HG03175 (cell line): ENCODE measurements at regions not wholly inside any gene's neighbourhood (a gene's known extent, or its start where the extent isn't known, plus 50 kb on each side); places are given as distances from the start of the nearest gene placed in this dataset.
"Not testable (repeated sequence)": the region's sequence is repeated elsewhere in the genome, so short reads cannot be mapped to it uniquely, and the experiment has no call there.

Experiments used
- ATAC-seq: cut with Tn5 transposase; IDR thresholded peaks from one replicate; pipeline ENCODE4 v1.9.1; 2021; ENCODE audit warnings: mild to moderate bottlenecking, moderate library complexity; ENCODE audit not compliant: unreplicated experiment

DNA sequence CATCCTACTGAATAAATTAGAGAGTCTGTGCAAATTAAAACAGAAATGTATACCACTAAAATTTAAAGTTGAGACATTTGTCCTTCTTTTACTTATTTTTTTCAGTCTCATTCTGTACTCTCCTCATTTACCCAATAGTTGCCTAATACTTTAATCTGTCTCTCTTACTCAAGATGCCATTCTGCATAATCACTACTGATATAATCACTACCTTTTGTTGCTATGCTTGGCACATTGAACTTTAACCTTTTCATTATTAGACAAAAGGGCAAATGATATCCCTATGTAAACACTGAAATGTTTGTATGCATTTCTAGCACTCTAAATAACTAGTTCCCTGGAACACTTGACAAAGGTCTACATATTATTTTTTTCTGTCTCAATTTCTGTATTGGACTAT, 1108.3 kb upstream of the FLRT2 start:
- no peak for ATAC-seq

DNA sequence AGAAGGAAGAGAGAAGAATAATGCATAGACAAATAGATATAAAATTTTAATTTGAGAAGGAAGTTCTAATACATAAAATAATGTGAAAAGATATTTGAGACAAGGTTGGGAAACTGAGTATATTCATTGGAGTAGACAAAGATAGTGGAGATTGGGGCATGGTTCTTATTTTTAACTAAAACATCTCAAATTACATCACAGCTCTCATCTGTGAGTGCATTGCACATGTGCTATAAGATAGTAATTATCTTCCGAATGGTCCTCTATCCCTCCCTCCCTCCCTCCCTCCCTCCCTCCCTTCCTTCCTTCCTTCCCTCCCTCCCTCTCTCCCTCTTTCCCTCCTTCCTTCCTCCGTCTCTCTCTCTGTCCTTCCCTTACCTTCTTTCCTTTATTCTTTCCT, 1104.0 kb upstream of the FLRT2 start:
- no peak for ATAC-seq

DNA sequence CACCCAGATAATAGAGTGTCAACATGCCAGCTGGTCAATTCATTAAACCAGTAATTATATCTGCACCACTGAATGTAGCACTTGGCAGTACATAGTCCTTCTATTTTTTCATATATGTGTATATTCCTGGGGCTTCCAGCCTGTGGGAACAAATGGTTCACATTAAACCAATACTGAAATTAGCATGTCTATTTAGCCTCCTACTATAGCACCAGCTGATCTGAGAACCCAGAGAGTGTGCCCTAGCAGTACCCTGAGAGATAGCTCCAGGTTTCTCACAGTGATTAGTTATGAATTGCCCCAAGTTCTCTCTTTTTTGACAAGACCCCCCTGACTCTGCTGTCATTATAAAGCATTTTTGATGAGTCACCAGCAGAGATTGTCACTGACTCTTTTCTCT, 1097.3 kb upstream of the FLRT2 start:
- no peak for ATAC-seq

DNA sequence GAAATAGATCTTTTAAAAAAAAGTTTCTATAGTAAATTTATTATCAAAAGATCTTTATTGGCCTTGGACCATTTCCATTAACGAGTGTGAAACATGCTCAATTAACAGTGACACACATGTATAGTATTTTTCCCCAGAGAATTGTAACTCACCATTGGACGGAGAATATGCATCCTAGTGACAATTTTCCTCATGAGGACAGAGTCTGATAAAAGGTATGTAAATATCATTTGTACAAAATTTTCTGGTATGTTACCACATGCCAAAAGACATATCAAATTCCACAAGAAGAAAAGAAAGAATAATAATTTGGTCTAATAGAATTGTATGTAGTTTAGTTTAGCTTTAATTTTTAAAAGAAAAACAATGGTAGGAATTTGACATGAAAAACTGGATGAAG, 1096.0 kb upstream of the FLRT2 start:
- no peak for ATAC-seq

DNA sequence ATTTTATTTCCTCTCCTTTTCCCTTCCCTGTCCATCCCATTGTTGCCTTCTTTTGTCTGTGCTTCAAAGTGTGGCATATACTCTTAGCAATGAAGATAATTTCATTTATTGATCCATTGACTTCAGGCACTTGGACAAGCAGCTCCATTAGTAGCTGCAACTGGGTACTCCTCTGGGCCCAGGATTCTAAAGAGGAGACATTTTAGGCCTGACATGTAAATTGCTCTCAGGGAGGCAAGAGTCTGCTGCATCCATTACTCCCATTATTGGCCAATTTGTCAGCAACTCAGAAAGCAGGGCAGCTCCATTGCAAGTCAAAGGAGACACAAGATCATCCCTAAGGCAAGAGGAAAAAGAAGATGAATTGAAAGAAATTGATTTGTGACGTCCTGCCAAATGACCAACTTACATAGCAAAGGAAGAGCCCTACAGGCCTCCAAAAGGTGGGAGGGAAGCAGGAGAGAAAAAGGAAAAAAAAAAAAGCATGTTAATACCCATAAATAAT, 1094.1 kb upstream of the FLRT2 start:
- no peak for ATAC-seq

DNA sequence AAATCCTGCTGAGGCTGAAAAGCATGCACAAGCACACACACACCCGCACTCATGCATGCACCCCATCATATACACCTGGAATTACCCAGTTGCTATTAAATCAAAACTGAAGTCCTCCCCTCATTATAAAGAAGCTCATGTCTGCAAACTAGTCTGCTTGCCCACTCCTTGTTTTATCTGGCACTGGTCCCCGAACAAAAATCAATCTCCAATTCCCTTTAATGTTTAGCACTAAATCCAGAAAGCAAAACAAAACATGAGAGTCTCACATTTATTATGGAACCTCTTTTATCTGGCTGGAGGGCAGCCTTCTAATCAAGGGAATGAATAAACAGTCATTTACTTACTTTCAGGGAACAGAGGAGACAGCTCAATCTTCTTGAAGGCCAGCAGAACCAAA, 1093.4 kb upstream of the FLRT2 start:
- no peak for ATAC-seq

DNA sequence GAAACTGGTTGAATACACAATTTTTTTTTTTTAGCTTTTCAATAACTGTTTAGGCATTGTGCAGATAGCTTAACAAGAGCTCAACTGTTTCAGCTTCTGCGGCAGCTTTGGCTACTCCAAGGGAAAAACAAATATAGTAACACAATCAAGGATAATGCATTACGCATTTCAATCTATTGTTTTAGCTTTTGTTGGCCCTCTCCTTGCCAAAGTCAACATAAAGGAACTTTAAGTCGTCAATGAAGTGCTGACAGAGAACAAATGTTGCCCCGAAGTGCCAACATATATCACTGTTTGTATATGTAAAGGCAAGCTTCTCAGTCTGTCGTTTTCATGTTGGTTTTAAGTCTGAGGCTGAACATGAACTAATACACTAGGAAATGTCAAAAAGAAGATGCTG, 1087.4 kb upstream of the FLRT2 start:
- no peak for ATAC-seq

DNA sequence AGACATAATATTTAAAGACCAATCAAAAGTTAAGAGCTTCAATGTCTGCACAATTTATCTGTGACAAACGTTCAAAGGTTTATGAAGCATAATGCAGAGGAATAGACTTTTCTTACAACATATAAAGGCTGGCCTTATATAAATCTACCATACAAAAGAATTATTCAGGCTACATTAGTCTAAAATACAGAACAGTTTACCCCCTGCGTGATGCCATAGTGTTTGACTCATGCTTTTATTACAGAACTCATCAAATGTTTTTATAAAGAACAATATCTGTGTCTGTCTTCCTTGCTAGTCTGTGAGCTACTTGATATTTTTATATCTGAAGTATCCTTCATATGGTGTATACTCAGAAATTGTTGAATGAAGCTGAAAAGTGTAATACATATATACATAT, 1084.5 kb upstream of the FLRT2 start:
- ATAC-seq: no peak

DNA sequence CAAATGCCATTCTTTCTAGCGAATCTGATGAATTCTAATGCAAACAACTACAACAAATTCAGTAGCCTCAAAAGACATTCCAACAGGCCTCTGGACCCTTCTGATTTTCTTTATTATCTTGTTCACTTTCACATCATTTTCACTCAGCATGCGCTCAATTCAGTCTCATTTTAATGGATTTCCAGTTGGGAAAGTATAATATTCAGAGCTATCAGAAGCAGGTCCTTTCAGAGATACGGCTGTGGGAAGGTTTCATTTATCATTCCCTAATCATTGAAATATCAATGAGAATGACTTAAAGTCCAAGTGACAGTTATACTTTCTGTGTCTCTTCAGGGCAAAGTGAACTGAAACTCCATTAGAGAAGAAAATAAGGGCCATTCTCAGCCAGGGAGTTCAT, 1083.7 kb upstream of the FLRT2 start:
- ATAC-seq: no peak

DNA sequence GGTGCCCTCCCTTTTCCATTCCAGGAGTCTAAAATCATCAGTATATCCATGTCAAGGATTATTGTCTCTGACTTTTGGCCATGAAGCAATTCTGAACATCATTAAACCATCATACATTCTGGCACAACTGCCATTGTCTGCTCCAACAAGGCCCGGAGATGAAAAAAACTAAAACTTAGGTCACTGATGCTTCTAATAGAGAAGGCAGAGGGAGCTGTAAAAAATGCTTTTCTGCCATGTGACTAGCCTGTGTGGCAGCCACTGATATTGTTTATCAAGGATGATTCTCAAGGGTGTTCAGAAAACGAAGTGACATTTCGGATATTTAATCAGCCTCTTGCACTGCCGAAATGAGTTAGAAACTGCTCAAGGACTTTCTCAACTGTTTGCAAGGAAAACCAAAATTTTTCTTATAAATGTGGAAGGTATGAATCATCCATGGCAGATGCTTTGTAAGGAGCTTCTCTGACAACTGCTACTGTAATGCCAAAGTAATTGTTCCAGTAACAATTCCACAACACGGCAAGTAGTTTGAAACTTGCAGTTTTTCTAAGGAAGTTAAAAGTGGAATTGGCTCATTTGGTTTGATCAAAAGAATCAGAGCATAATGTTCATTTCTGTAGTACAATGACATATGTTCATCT, 1076.5 kb upstream of the FLRT2 start:
- ATAC-seq: no peak

DNA sequence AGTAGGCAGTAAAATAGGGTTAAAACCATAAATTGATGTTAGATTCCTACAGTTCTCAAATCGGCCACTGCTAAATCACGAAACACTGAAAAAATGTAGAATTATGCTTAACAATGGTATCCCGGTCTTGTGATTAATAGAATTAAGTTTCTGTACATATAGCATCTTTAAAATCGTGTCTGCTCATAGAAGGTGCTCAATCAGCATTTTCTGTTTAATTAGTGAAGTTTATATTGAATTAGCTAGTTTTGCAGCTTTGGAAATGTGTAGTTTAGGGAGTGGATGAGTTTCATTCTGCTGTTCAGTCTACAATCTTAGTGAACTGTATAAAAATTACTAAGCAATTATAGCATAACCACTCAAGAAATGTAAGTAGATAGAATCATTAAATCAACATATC, 1075.8 kb upstream of the FLRT2 start:
- no peak for ATAC-seq

DNA sequence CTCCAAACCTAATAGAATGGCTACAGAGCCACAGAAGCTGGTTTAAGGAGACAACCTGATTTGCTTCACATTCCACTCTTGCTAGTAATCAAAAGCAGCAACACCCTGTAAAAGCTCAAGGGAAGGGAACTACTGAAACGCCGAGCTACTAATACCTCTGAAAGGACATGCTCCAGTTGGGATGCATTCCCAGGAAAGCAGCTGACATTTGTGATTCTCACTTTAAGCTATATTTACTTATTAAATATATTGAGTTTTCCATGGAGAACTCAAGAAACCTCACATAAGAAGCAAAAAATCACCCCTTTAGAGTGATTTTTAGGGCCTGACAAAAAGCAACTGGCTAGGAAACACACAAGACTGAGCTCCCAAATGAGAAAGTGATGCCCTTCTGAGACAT, 1073.0 kb upstream of the FLRT2 start:
- no peak for ATAC-seq

DNA sequence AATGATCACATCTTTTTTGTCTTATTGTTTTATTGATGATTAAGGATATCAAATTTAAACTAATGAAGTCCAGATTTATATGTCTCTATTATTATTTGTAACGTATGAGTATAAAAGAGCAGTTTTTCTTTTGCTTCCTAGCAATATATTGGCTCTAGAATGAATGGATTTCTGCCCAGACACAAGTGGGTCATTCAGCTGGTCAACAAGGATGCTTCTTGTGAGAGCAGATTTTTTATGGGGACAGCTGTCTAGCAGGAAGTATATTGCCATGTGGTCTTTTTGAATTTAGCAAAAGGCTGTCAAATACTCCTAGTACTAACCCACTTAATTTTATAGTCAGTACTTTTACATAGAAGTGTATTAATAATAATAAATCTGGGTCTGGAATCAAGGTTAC, 1071.1 kb upstream of the FLRT2 start:
- no peak for ATAC-seq

DNA sequence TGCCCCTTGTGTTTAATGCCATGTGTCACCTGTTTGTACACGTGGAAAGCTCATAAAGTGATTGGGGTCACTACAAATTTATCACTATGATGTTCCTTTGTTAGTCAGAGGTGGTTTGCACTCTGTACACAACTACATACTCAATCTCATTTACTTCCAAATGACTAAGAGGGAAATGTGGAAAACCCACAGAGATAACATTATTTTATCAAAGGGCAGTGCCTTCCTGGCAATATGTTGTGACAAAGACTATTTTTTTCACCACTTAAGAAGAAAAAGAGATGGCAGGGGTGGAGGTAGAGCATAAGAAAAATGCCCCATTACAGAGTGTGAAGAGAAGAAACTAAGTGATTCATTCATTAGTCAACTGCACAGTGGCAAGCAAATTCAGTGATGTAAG, 1064.1 kb upstream of the FLRT2 start:
- no peak for ATAC-seq

DNA sequence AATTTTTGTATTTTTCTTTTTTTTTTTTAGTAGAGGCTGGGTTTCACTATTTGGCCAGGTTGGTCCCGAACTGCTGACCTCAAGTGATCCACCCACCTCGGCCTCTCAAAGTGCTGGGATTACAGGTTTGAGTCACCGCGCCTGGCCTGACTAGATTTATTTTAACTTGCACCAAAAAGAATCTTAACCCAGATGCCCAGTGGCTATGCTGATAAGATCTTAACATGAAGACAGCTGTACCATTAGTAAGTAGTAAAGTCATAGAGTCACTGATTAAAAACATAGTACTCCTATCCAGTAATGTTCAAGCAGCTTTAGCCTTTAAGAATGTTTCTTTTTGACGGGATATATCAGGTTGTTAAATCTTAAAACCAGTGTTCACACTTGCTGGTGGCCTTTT, 1061.8 kb upstream of the FLRT2 start:
- ATAC-seq: no peak

DNA sequence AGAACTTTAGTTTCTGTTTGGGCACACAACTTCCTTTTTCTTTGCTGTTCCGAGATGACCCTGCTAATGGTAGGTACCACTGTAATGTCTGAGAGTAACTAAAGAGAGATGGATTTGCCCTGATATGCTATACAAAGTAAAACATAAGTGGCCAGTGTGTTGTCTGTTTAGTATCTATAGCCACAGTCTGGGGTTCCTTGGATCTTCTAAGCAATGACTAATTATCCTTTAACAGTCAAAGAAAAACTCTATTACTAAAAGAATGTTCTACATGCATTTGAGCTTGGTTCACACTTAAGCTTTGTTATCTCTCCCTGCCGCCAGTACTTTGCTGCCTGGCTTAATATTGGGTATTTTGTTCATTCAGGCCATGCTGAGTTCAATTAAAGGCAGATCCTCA, 1051.9 kb upstream of the FLRT2 start:
- no peak for ATAC-seq

DNA sequence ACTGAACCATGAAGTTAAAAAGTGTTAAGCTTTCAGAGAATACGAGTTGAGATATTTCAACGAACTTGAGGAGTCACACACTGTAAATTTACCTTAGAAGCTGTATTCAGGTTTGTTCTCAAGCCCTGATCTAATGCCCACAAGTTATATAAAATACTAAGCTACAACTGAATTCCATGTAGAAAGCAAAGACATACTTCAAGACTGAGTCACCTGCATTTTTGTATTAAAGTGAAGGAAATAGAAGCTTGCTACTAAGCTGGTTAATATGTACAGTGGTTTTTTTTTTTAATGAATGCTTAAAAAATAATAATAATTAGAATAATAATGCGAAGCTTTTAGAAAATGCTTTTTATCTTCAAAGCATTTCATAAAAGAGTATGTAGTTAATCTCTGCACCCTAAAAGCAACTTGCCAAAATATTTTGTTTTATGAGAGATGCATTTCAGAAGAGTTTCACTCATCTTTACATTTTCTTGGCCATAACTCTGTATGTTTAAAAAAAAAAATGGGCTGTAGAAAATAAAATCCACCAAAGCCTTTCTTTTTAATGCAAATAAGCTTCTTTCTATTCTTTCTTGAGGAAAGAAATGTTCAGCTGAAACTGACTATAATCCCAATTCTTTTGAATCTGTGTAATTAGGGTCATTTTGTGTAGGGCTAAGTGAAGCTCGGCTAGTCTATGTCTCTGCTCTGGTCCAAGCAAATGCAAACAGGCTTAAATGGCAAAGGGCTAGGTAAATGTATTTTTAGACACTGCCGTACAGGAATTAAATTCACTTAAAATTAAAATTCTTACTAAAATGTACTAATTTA, 1047.5 kb upstream of the FLRT2 start:
- no peak for ATAC-seq

DNA sequence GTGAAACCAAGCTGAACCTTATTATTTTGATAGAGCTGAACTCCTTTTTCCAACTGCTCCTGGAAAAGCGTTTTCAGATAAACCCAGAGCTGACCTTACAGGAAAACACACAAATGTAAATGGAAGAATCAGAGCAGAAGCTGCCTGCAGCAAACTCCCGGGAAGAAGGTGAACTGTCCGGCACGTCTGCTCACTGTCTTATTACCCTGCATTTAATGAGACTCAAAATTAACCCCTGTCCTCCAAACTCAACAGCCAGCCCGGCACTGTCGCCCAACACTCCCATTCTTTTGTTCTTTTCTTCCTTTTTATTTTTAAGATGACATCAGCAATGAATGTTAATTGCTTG, 1046.9 kb upstream of the FLRT2 start:
- ATAC-seq: no peak

DNA sequence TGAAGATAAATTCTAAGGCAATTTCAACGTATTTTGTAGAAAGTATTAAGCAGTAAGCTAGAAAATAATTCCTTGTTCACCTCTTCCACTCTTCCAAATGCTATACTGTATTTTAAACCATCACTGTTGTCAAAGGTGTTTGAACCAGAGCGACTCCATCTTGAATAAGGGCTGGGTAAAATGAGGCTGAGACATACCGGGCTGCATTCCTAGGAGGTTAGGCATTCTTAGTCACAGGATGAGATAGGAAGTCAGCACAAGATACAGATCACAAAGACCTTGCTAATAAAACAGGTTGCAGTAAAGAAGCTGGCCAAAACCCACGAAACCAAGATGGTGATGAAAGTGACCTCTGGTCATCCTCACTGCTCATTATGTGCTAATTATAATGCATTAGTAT, 1045.7 kb upstream of the FLRT2 start:
- not testable (repeated sequence) for ATAC-seq

DNA sequence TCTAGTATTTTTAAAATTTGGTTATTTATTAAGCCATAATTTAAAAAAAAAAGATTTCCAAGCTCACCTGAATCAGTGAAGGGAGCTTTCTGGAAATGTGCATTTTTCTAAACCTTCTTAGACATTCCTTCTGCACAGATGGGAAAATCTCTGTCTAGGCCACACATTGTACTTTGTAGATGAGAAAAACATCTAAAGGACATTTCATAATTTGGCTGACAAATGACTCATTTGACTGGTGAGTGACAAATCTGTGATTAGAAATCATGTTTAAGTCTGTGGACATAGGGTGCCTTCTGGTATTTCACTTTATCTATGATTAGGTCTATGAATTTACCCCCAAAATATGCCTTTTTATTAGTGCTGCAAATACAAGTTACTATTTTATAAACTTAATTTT, 1044.9 kb upstream of the FLRT2 start:
- ATAC-seq: no peak

DNA sequence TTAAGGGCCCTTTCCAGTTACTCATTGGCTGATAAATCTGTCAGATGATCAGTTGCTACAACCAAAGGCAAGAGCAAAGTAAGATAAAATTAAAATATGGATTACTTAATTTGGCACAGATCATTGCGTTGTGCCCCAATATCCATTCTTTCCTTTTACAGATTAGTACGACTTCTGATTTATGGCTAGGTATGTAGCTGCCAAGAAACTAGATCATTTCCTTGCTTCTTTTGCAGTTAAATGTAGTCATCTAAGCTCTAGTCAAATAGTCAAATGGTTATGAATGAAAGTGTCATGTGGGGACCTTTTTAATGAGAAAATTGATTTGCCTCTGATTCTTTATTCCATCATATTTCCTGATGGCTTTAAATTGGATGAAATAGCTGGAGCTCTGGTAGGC, 1039.9 kb upstream of the FLRT2 start:
- no peak for ATAC-seq

DNA sequence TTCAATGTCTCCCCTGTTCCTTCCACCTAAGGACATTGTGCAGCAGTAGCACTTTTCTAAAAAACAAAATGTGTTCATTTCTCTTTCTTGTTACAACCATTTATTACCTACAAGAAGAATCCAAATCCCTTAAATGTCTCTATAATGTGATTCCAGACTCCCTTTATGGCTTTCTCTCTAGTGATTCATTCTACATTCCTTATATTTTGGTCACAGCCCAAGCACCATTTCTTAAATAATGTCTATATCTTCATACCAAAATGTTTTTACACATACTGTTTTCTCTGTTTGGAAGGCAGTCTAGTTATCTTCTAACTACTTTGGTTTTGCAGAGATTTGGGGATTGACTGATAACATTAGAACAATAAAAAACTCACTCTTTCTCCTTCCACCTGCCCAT, 1037.3 kb upstream of the FLRT2 start:
- ATAC-seq: no peak

DNA sequence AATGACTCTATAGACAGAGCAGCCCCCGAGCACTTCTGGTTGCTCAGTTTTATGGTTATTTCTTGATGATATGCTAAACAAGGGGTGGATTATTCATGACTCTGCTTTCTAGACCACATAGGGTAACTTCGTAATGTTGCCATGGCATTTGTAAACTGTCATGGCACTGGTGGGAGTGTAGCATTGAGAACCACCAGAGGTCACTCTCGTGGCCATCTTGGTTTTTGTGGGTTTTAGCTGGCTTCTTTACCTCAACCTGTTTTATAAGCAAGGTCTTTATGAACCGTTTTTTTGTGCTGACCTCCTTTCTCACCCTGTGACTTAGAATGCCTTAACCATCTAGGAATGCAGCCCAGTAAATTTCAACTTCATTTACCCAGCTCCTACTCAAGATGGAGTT, 1036.2 kb upstream of the FLRT2 start:
- no peak for ATAC-seq
